ENCODE measurements at regions not wholly inside any gene's neighbourhood (a gene's known extent, or its start where the extent isn't known, plus 50 kb on each side); places are given as distances from the start of the nearest gene placed in this dataset.

- TF ChIP-seq TARDBP (IDR thresholded peaks at IDR 0.05; ENCODE audit: borderline replicate concordance): no peak
- TF ChIP-seq POU2F2 (IDR thresholded peaks at IDR 0.05; ENCODE audit: borderline replicate concordance, low read depth, low read length): no peak
Measured at GRCh38 chr1:186577633-186578032, 102.6 kb downstream of the PTGS2 start (continued).

DNA sequence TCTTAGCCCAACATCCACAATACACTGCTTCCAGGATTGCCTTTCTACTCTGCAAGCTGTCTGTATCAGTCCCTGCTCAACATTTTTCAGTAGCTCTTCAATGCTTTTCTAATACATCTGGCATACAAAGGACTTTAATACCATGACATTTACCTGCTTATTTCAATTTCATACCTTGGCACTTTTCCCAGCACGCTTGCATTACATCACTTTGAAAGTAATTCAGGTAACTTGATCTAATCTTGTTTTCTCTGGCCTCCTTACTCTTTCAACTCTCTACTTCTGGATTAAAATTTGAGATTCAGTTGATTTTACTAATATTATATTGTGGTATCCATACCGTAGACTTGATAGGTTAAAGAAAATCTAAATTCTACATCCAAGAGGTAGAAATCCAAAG, 103.0 kb downstream of the PTGS2 start:
- intact Hi-C loops (cut with micrococcal nuclease; ENCODE audit: unreplicated experiment): no loop called here
- H3K27ac ChIP-seq (ENCODE audit: control insufficient read depth, insufficient read depth): no peak overlapping the region

More for the DNA sequence above, 103.0 kb downstream of the PTGS2 start:
- Histone ChIP-seq H3K27me3 (replicated peaks in 1 of 2; ENCODE audit: control insufficient read depth in 2 of 2, insufficient read depth in 2 of 2, low read length in 1 of 2) (no peaks in the 10 kb centered on the region), H3K4me2 (ENCODE audit: control insufficient read depth, insufficient read depth) (no peak overlapping the region), H2AFZ (ENCODE audit: control insufficient read depth, low read depth, low read length) (no peak overlapping the region), H4K20me1 (ENCODE audit: control insufficient read depth, insufficient read depth) (no peaks in the 10 kb centered on the region), H3K36me3 (ENCODE audit: control insufficient read depth in 2 of 2, insufficient read depth in 2 of 2, low read length in 1 of 2) (no peaks in the 10 kb centered on the region), H3K9ac (ENCODE audit: control insufficient read depth, insufficient read depth, low read length) (no peak overlapping the region), H3K4me1 (ENCODE audit: control insufficient read depth, insufficient read depth, low read length) (no peaks in the 10 kb centered on the region), H3K4me3 (no peak overlapping the region), H3K79me2 (ENCODE audit: control insufficient read depth, insufficient read depth, low read length) (no peaks in the 10 kb centered on the region), H3K9me3 (replicated peaks; ENCODE audit: control insufficient read depth, insufficient read depth, low read length) (no peaks in the 10 kb centered on the region)
- ChIA-PET RAD21 (ENCODE audit: unreplicated experiment) (no interaction called here), SMC1A (ENCODE audit: uncharacterized antibody, unreplicated experiment) (interaction anchor here (0.5 to 1.2 kb wide), 3 partner anchors 9 to 29 kb away, joined by 3 to 5 read pairs (median 3); no protein-coding TSS in a partner anchor), POLR2A (no interaction called here), CTCF (interaction anchor here (0.7 kb wide), 1 partner anchor 9 kb away, joined by 3 read pairs; no protein-coding TSS in a partner anchor)
- no TSS peak for BruUV-seq (replicated peaks)
- in situ Hi-C loops (cut with MboI): no loop called here
- TF ChIP-seq TCF7 (IDR thresholded peaks at IDR 0.05; ENCODE audit: borderline replicate concordance) (no peak), CHD4 (IDR thresholded peaks at IDR 0.05) (no peak), ZBTB40 (IDR thresholded peaks at IDR 0.05; ENCODE audit: borderline replicate concordance) (no peak), TCF3 (IDR thresholded peaks at IDR 0.05; ENCODE audit: borderline replicate concordance, insufficient read depth, low read depth, low read length) (no peak), MAX (IDR thresholded peaks at IDR 0.05; ENCODE audit: low read depth, low read length) (no peak), MTA3 (IDR thresholded peaks at IDR 0.05; ENCODE audit: borderline replicate concordance, low read length) (no peak), ZNF384 (IDR thresholded peaks at IDR 0.05; ENCODE audit: borderline replicate concordance, low read depth, low read length) (no peak), ZNF622 (IDR thresholded peaks at IDR 0.05) (no peak), BCLAF1 (IDR thresholded peaks at IDR 0.05) (no peak)
- no peak for DNase-seq (ENCODE audit: low read depth, low spot score)
- no peak for FAIRE-seq
- WGBS (ENCODE audit: insufficient coverage, insufficient replicate concordance, low lambda C conversion rate, missing lambda C conversion rate): 14% methylated on average over 2 of the region's 2 CpGs
- no peak for ATAC-seq
